ENCODE measurements at regions not wholly inside any gene's neighbourhood (a gene's known extent, or its start where the extent isn't known, plus 50 kb on each side); places are given as distances from the start of the nearest gene placed in this dataset.

DNA sequence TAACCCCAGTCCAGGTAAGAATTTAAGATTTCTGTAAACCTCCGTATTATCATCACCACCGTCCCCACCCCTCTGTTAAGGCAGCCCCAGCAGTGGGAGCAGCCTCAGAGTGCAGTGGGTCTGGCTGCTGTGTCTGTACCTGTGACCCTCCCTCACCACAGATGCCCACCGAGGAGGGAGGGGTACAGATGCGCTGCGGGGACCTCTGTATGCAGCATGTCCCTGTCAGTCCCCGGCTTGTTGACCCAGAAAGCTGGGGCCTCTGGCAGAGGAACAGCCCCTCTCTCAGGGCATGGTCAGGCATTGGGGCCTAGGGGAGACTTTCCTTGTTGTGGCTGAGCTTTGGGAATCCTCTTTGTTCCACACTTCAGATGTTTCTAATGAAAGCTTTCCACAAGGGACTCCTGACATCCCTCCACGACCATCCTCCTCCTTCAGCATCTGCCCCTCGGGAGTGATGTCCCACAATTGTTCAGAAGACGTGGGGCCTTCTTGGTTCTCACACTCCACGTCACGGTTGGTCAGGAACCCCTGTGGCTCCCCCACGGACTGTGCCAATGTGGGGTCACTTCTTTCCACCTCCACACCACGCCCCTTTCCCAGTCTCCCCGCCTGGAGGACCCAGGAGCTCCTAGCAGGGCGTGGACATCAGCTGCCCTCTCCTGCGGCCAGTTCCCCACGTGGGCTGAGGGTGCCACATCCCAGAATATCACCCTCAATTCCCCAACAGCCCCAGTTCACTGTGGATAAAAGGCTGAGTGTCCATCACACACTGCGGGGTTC, 384.2 kb upstream of the MYT1L start (continued):
- TF ChIP-seq, protein P1, sequence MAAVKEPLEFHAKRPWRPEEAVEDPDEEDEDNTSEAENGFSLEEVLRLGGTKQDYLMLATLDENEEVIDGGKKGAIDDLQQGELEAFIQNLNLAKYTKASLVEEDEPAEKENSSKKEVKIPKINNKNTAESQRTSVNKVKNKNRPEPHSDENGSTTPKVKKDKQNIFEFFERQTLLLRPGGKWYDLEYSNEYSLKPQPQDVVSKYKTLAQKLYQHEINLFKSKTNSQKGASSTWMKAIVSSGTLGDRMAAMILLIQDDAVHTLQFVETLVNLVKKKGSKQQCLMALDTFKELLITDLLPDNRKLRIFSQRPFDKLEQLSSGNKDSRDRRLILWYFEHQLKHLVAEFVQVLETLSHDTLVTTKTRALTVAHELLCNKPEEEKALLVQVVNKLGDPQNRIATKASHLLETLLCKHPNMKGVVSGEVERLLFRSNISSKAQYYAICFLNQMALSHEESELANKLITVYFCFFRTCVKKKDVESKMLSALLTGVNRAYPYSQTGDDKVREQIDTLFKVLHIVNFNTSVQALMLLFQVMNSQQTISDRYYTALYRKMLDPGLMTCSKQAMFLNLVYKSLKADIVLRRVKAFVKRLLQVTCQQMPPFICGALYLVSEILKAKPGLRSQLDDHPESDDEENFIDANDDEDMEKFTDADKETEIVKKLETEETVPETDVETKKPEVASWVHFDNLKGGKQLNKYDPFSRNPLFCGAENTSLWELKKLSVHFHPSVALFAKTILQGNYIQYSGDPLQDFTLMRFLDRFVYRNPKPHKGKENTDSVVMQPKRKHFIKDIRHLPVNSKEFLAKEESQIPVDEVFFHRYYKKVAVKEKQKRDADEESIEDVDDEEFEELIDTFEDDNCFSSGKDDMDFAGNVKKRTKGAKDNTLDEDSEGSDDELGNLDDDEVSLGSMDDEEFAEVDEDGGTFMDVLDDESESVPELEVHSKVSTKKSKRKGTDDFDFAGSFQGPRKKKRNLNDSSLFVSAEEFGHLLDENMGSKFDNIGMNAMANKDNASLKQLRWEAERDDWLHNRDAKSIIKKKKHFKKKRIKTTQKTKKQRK (IDR thresholded peaks at IDR 0.05; ENCODE audit: low read depth, low read length), result no peak
- TF ChIP-seq, protein P2, sequence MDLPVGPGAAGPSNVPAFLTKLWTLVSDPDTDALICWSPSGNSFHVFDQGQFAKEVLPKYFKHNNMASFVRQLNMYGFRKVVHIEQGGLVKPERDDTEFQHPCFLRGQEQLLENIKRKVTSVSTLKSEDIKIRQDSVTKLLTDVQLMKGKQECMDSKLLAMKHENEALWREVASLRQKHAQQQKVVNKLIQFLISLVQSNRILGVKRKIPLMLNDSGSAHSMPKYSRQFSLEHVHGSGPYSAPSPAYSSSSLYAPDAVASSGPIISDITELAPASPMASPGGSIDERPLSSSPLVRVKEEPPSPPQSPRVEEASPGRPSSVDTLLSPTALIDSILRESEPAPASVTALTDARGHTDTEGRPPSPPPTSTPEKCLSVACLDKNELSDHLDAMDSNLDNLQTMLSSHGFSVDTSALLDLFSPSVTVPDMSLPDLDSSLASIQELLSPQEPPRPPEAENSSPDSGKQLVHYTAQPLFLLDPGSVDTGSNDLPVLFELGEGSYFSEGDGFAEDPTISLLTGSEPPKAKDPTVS (IDR thresholded peaks at IDR 0.05; ENCODE audit: low read depth, low read length), result no peak
- no peak for TF ChIP-seq NR2F1 (conservative IDR thresholded peaks at IDR 0.05)
- no peak for TF ChIP-seq CREM (IDR thresholded peaks at IDR 0.05; ENCODE audit: low read depth)

DNA sequence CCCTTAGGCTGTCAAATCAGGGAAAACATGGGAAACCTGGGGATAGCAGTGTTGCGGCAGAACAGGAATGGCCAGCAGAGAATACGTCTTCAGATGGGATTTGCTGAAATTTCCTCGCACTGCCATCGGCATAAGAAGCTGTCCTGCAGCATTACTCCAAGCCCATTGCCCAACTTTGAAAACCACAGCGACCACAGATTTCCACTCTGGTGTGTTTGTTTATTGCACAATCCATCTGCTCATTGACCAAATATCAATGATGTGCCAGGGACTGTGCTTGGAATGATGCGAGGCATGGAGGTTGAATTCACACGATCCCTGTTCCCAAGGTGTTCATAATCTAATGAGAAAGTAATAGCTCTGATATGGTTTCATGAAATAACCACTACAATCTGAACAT, 383.3 kb upstream of the MYT1L start:
- Histone ChIP-seq H3K4me1 (ENCODE audit: control insufficient read depth, insufficient read depth, low read length) (no peaks in the 10 kb centered on the region), H3K79me2 (ENCODE audit: control insufficient read depth, insufficient read depth, low read length) (no peaks in the 10 kb centered on the region), H4K20me1 (ENCODE audit: control insufficient read depth, insufficient read depth) (no peaks in the 10 kb centered on the region), H3K9ac (ENCODE audit: control insufficient read depth, insufficient read depth, low read length) (no peak overlapping the region), H3K27me3 (replicated peaks in 1 of 2; ENCODE audit: control insufficient read depth in 2 of 2, insufficient read depth in 2 of 2, low read length in 1 of 2) (no peaks in the 10 kb centered on the region), H2AFZ (ENCODE audit: control insufficient read depth, low read depth, low read length) (no peak overlapping the region), H3K4me2 (ENCODE audit: control insufficient read depth, insufficient read depth) (no peak overlapping the region), H3K4me3 (no peak overlapping the region), H3K27ac (ENCODE audit: control insufficient read depth, insufficient read depth) (no peak overlapping the region), H3K9me3 (replicated peaks; ENCODE audit: control insufficient read depth, insufficient read depth, low read length) (no peaks in the 10 kb centered on the region), H3K36me3 (ENCODE audit: control insufficient read depth in 2 of 2, insufficient read depth in 2 of 2, low read length in 1 of 2) (no peaks in the 10 kb centered on the region)
- no peak for ATAC-seq
- ChIA-PET POLR2A (no interaction called here), RAD21 (ENCODE audit: unreplicated experiment) (no interaction called here), CTCF (no interaction called here), SMC1A (ENCODE audit: uncharacterized antibody, unreplicated experiment) (no interaction called here)
- in situ Hi-C loops (cut with MboI), result no loop called here
- 71% methylated on average over 7 of the region's 7 CpGs for WGBS (ENCODE audit: insufficient coverage, insufficient replicate concordance, low lambda C conversion rate, missing lambda C conversion rate)
- intact Hi-C loops (cut with micrococcal nuclease; ENCODE audit: unreplicated experiment), result no loop called here
- BruUV-seq (replicated peaks), result no TSS peak
- FAIRE-seq, result no peak
- no peak for DNase-seq (ENCODE audit: low read depth, low spot score)
- TF ChIP-seq, protein P3, sequence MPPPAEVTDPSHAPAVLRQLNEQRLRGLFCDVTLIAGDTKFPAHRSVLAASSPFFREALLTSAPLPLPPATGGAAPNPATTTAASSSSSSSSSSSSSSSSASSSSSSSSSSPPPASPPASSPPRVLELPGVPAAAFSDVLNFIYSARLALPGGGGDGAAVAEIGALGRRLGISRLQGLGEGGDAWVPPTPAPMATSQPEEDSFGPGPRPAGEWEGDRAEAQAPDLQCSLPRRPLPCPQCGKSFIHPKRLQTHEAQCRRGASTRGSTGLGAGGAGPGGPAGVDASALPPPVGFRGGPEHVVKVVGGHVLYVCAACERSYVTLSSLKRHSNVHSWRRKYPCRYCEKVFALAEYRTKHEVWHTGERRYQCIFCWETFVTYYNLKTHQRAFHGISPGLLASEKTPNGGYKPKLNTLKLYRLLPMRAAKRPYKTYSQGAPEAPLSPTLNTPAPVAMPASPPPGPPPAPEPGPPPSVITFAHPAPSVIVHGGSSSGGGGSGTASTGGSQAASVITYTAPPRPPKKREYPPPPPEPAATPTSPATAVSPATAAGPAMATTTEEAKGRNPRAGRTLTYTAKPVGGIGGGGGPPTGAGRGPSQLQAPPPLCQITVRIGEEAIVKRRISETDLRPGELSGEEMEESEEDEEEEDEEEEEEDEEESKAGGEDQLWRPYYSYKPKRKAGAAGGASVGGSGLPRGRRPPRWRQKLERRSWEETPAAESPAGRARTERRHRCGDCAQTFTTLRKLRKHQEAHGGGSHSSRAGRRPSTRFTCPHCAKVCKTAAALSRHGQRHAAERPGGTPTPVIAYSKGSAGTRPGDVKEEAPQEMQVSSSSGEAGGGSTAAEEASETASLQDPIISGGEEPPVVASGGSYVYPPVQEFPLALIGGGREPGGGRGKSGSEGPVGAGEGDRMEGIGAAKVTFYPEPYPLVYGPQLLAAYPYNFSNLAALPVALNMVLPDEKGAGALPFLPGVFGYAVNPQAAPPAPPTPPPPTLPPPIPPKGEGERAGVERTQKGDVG (CRISPR knock-in tag; IDR thresholded peaks at IDR 0.05), result no peak
- TF ChIP-seq, protein P4, sequence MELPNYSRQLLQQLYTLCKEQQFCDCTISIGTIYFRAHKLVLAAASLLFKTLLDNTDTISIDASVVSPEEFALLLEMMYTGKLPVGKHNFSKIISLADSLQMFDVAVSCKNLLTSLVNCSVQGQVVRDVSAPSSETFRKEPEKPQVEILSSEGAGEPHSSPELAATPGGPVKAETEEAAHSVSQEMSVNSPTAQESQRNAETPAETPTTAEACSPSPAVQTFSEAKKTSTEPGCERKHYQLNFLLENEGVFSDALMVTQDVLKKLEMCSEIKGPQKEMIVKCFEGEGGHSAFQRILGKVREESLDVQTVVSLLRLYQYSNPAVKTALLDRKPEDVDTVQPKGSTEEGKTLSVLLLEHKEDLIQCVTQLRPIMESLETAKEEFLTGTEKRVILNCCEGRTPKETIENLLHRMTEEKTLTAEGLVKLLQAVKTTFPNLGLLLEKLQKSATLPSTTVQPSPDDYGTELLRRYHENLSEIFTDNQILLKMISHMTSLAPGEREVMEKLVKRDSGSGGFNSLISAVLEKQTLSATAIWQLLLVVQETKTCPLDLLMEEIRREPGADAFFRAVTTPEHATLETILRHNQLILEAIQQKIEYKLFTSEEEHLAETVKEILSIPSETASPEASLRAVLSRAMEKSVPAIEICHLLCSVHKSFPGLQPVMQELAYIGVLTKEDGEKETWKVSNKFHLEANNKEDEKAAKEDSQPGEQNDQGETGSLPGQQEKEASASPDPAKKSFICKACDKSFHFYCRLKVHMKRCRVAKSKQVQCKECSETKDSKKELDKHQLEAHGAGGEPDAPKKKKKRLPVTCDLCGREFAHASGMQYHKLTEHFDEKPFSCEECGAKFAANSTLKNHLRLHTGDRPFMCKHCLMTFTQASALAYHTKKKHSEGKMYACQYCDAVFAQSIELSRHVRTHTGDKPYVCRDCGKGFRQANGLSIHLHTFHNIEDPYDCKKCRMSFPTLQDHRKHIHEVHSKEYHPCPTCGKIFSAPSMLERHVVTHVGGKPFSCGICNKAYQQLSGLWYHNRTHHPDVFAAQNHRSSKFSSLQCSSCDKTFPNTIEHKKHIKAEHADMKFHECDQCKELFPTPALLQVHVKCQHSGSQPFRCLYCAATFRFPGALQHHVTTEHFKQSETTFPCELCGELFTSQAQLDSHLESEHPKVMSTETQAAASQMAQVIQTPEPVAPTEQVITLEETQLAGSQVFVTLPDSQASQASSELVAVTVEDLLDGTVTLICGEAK (IDR thresholded peaks at IDR 0.05; ENCODE audit: borderline replicate concordance), result no peak

Data from GM12878 (cell line).